ENCODE measurements at regions not wholly inside any gene's neighbourhood (a gene's known extent, or its start where the extent isn't known, plus 50 kb on each side); places are given as distances from the start of the nearest gene placed in this dataset.
A peak's percentile ranks its signal among the peaks of the same experiment; 100 is the strongest.

DNA sequence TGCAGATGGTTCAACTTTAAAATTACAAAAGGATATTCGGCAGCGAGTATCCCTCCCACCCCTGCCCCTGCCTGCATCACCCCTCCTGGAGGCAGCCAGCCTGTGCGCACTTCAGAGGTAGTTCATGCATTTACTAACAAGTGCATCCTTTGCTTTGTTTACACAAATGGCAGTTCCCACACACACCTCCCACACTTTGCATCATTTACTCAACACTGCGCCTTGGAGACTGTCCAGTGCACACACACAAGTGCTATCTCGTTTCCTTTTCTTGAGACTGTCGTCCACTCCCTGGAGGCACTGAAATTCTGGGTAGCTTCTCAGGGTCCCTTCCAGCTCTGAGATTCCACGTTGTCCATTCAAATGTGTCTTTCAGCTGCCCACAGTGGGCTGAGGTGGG is 53.1 kb upstream of the VSX1 start:
- Histone ChIP-seq H3K9me3 (ENCODE audit: control insufficient read depth, insufficient read depth, low read depth, low read length) (no peaks in the 10 kb centered on the region), H3K9ac (ENCODE audit: insufficient read depth, low read length) (no peak overlapping the region), H3K4me1 (ENCODE audit: control insufficient read depth, extremely low read depth, insufficient read depth, low read length) (peaks cover 13% of the 10 kb centered on the region), H2AFZ (ENCODE audit: low read length) (no peak overlapping the region), H3K27me3 (ENCODE audit: control insufficient read depth, insufficient read depth, low read length) (peaks cover 12% of the 10 kb centered on the region), H3K79me2 (ENCODE audit: control insufficient read depth, insufficient read depth, low read length) (no peaks in the 10 kb centered on the region), H3K4me2 (ENCODE audit: extremely low read depth, insufficient read depth, low read length) (no peak overlapping the region), H3K27ac (ENCODE audit: insufficient read depth, low read length) (no peak overlapping the region), H3K36me3 (ENCODE audit: control insufficient read depth, insufficient read depth, low read length) (no peaks in the 10 kb centered on the region), H4K20me1 (ENCODE audit: control insufficient read depth, extremely low read depth, insufficient read depth, low read length) (no peaks in the 10 kb centered on the region), H3K4me3 (replicated peaks in 1 of 4; ENCODE audit: control extremely low read depth in 1 of 4, insufficient read depth in 1 of 4, low read depth in 3 of 4, low read length in 4 of 4) (no peak overlapping the region)
- TF ChIP-seq, protein P1, sequence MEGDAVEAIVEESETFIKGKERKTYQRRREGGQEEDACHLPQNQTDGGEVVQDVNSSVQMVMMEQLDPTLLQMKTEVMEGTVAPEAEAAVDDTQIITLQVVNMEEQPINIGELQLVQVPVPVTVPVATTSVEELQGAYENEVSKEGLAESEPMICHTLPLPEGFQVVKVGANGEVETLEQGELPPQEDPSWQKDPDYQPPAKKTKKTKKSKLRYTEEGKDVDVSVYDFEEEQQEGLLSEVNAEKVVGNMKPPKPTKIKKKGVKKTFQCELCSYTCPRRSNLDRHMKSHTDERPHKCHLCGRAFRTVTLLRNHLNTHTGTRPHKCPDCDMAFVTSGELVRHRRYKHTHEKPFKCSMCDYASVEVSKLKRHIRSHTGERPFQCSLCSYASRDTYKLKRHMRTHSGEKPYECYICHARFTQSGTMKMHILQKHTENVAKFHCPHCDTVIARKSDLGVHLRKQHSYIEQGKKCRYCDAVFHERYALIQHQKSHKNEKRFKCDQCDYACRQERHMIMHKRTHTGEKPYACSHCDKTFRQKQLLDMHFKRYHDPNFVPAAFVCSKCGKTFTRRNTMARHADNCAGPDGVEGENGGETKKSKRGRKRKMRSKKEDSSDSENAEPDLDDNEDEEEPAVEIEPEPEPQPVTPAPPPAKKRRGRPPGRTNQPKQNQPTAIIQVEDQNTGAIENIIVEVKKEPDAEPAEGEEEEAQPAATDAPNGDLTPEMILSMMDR (conservative IDR thresholded peaks at IDR 0.05 in 1 of 2, IDR thresholded peaks at IDR 0.05 in 1 of 2; ENCODE audit: low read depth in 1 of 2, low read length in 2 of 2) = no peak
- TF ChIP-seq EZH2 (IDR thresholded peaks at IDR 0.05; ENCODE audit: low read length, missing control alignments) = no peak
- no peak for DNase-seq (ENCODE audit: low read depth in 2 of 2)

DNA sequence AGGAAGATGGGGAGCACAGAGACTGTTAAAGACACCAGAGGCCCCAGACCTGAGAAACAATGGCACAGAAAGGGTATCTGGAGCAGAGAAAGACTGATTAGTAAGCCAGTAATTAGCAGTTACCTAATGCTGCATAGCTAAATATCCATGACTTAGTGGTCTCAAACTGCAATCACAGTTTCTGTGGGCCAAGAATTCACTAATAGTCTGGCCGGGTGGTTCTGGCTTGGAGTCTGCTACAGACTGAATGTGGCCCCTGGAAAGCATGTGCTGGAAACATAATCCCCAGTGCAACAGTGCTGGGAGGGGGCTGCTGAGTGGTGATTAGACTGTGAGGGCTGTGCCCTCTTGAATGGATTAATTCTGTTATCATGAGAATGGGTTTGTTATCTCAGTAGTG is 54.1 kb upstream of the VSX1 start:
- Histone ChIP-seq H3K4me1 (ENCODE audit: control insufficient read depth, extremely low read depth, insufficient read depth, low read length) (peaks cover 13% of the 10 kb centered on the region), H3K4me2 (ENCODE audit: extremely low read depth, insufficient read depth, low read length) (no peak overlapping the region), H3K9me3 (ENCODE audit: control insufficient read depth, insufficient read depth, low read depth, low read length) (no peaks in the 10 kb centered on the region), H3K36me3 (ENCODE audit: control insufficient read depth, insufficient read depth, low read length) (no peaks in the 10 kb centered on the region), H3K27ac (ENCODE audit: insufficient read depth, low read length) (no peak overlapping the region), H3K4me3 (replicated peaks in 1 of 4; ENCODE audit: control extremely low read depth in 1 of 4, insufficient read depth in 1 of 4, low read depth in 3 of 4, low read length in 4 of 4) (no peak overlapping the region), H2AFZ (ENCODE audit: low read length) (no peak overlapping the region), H4K20me1 (ENCODE audit: control insufficient read depth, extremely low read depth, insufficient read depth, low read length) (no peaks in the 10 kb centered on the region), H3K79me2 (ENCODE audit: control insufficient read depth, insufficient read depth, low read length) (no peaks in the 10 kb centered on the region), H3K9ac (ENCODE audit: insufficient read depth, low read length) (no peak overlapping the region), H3K27me3 (ENCODE audit: control insufficient read depth, insufficient read depth, low read length) (peaks cover 13% of the 10 kb centered on the region)
- TF ChIP-seq, protein P1 (conservative IDR thresholded peaks at IDR 0.05 in 1 of 2, IDR thresholded peaks at IDR 0.05 in 1 of 2; ENCODE audit: low read depth in 1 of 2, low read length in 2 of 2) = no peak
- no peak for TF ChIP-seq EZH2 (IDR thresholded peaks at IDR 0.05; ENCODE audit: low read length, missing control alignments)
- no peak for DNase-seq (ENCODE audit: low read depth in 2 of 2)

DNA sequence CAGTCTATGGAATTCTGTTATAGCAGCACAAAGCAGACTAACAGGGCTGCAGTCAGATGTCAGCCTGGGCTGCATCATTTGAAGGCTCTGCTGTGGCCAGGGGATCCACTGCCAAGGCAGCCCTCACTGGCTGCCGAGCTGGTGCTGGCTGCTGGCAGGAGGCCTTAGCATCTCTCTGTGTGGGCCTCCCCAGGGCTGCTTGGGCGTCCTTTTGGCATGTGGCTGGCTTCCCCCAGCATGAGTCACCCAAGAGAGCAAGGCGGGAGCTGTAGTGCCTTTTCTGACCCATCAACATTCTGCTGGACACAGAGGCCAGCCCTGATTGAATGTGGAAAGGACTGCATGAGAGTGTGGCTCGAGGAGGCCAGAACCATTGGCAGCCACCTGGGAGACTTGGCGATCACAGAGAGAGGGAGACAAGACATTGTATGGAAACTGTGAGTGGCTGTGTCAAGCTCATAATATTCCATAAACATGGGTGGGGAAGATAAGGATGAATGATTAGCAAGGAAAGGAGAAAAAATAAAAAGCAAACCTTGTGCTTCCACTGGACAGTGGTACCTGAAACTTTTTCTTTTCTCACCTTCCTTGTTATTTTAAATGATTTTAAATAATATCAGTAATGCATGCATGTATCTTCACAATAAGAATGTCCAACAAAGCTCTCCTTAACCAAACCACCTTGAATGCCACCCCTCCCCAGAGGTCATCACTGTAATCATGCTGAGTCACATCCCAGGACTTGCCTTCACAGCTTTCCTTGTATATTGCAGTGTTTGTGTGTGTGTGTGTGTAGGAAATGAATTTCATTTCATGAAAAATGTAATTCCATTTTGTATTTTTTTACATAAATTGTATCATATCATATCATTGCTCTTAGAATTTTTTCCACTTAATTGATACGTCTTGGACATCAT is 55.0 kb upstream of the VSX1 start:
- TF ChIP-seq EZH2 (IDR thresholded peaks at IDR 0.05; ENCODE audit: low read length, missing control alignments) = no peak
- TF ChIP-seq, protein P1 (conservative IDR thresholded peaks at IDR 0.05 in 1 of 2, IDR thresholded peaks at IDR 0.05 in 1 of 2; ENCODE audit: low read depth in 1 of 2, low read length in 2 of 2) = no peak
- H3K4me2 ChIP-seq (ENCODE audit: extremely low read depth, insufficient read depth, low read length) = peak overlapping the region; percentile 2
- no peak overlapping the region for H3K9ac ChIP-seq (ENCODE audit: insufficient read depth, low read length)
- no peak overlapping the region for H3K4me3 ChIP-seq (replicated peaks in 1 of 4; ENCODE audit: control extremely low read depth in 1 of 4, insufficient read depth in 1 of 4, low read depth in 3 of 4, low read length in 4 of 4)
- H3K27ac ChIP-seq (ENCODE audit: insufficient read depth, low read length) = no peak overlapping the region
- H3K36me3 ChIP-seq (ENCODE audit: control insufficient read depth, insufficient read depth, low read length) = no peaks in the 10 kb centered on the region
- peaks cover 13% of the 10 kb centered on the region for H3K4me1 ChIP-seq (ENCODE audit: control insufficient read depth, extremely low read depth, insufficient read depth, low read length)
- H3K9me3 ChIP-seq (ENCODE audit: control insufficient read depth, insufficient read depth, low read depth, low read length) = no peaks in the 10 kb centered on the region
- peak; percentile 93 for DNase-seq (ENCODE audit: low read depth in 2 of 2)
- no peaks in the 10 kb centered on the region for H3K79me2 ChIP-seq (ENCODE audit: control insufficient read depth, insufficient read depth, low read length)
- no peaks in the 10 kb centered on the region for H4K20me1 ChIP-seq (ENCODE audit: control insufficient read depth, extremely low read depth, insufficient read depth, low read length)
- no peak overlapping the region for H2AFZ ChIP-seq (ENCODE audit: low read length)
- peaks cover 10% of the 10 kb centered on the region for H3K27me3 ChIP-seq (ENCODE audit: control insufficient read depth, insufficient read depth, low read length)

Data from fibroblast of lung (primary cell).